ENCODE measurements at regions not wholly inside any gene's neighbourhood (a gene's known extent, or its start where the extent isn't known, plus 50 kb on each side); places are given as distances from the start of the nearest gene placed in this dataset.

DNA sequence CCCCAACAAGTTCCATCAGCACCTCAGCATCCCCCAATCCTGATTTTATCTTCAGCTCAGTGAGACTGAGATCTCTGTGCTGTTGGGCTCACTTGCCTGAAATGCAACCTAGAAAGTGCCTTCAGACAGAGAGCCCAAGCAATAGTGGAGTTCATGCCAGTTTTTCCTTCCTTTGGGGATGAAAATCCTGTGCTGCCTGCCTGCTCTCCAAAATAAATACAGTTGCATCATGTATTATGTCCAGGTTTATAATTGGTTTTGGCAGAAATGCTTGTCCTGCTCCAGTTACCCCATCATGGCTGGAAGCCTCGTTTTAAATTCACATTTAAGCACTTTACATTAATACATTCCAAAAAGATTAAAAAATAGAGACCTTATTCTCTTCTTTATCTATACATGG, 1865.5 kb upstream of the TENM3 start:
- no peak for TF ChIP-seq POLR2A (IDR thresholded peaks at IDR 0.05)
- TF ChIP-seq, protein P1, sequence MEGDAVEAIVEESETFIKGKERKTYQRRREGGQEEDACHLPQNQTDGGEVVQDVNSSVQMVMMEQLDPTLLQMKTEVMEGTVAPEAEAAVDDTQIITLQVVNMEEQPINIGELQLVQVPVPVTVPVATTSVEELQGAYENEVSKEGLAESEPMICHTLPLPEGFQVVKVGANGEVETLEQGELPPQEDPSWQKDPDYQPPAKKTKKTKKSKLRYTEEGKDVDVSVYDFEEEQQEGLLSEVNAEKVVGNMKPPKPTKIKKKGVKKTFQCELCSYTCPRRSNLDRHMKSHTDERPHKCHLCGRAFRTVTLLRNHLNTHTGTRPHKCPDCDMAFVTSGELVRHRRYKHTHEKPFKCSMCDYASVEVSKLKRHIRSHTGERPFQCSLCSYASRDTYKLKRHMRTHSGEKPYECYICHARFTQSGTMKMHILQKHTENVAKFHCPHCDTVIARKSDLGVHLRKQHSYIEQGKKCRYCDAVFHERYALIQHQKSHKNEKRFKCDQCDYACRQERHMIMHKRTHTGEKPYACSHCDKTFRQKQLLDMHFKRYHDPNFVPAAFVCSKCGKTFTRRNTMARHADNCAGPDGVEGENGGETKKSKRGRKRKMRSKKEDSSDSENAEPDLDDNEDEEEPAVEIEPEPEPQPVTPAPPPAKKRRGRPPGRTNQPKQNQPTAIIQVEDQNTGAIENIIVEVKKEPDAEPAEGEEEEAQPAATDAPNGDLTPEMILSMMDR (IDR thresholded peaks at IDR 0.05), result no peak
